Gastroesophageal sphincter (tissue), 3 donors: ENCODE measurements at regions not wholly inside any gene's neighbourhood (a gene's known extent, or its start where the extent isn't known, plus 50 kb on each side); places are given as distances from the start of the nearest gene placed in this dataset.

ENCODE experiments used
- CTCF ChIP-seq, 4 experiments: fragments of 200-600 bp in 2 of 4; fragments of 450-650 bp in 2 of 4; sonication (generic) in 1 of 4; IDR thresholded peaks; one replicate each; pipeline ENCODE4 v1.5.1; 2017 to 2019; ENCODE audit warnings: antibody characterized with exemption in 4 of 4, mild to moderate bottlenecking in 2 of 4, moderate library complexity in 2 of 4
- EP300 ChIP-seq: sonication (generic); formaldehyde crosslinking; IDR thresholded peaks from one replicate; pipeline ENCODE4 v1.6.1; 2017; ENCODE audit warnings: antibody characterized with exemption, mild to moderate bottlenecking

DNA sequence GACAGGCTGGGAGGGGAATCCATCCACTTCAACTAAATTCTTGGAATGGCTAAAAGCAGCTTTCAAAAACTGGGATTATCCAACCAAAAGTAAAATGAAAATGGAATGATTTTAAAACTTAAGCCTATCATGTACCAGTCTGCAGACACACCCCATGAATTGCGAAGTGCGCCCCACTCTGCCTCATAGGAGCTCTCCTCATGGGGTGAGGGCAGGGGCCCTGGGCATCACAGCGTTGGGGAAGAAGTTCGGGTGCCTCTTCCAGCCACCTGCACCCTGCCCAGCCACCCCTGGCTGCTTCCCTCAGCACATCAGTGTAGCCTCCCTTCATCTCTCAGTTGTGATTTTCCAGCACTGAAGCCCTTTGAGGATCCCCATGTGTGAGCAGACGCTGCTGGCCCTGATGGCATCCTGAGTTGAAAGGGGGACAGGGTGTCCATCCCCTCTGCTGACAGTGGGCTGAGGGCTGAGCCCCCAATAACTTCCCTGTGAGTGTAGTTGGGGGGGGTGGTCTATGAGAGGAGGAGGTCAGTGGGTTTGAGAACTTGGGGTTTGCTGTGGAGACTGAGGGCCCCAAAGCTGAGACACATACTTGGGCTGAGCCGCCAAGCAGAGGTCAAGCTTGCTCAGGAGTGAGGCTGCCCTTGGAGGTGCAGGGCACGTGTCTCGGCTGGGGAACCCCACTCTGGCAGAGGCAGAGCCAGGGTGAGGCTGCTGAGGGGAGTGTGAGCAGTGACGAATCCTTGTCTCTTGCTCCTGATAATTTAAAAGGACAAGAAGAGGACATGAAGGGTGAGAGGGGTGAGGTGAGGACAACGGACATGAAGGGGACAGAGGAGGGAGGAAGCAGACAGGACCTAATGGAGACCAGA is 542.1 kb downstream of the TCERG1L start:
- no peak for TF ChIP-seq CTCF (IDR thresholded peaks at IDR 0.05)
- TF ChIP-seq EP300 = no peak
